ENCODE measurements at regions not wholly inside any gene's neighbourhood (a gene's known extent, or its start where the extent isn't known, plus 50 kb on each side); places are given as distances from the start of the nearest gene placed in this dataset.

DNA sequence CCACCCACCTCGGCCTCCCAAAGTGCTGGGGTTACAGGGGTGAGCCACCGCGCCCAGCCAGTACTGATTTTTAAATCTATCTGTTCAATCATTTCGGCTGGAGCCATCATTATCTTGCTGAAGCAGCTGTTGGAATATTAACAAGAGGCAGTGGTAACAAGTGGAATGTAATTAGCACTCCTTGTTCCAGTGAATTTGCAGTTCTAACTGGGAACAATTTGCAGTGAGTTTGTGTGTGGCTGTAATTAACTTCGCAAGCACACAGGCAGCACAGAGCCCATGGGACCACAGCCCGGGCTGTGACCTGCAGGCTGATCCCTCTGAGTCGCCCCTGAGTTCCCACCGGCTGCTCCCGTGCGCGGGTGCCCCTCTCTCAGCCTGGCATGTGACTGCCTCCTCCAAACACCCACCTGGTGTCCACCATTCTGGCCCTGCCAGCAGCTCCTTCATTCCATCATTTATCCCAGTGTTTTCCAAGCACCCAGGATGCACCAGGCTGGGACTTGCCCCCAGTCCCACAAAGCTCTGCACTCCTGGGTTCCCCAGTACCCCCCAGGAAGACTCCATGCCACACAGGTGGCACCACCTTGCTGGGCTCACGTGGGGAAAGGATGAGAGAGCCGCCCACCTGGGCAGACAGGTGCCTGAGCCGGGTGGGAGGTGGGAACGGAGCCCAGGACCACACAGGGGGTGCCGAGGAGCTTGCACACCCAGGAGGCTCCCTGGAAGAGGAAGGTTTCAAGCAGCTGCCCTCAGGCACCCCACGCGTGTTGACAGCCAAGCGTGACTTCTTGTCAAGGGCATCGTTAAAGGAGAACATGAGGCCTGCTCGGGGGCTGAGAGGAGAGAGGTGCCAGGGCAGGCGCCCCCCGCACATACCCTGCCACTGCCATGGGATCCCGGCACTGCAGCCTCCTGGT is 75.2 kb downstream of the YTHDF1 start:
- no peak for TF ChIP-seq FOXM1 (IDR thresholded peaks at IDR 0.05; ENCODE audit: borderline replicate concordance, low read depth)
- TF ChIP-seq ZBTB7A (IDR thresholded peaks at IDR 0.05; ENCODE audit: low read depth), result no peak
- TF ChIP-seq, protein P1, sequence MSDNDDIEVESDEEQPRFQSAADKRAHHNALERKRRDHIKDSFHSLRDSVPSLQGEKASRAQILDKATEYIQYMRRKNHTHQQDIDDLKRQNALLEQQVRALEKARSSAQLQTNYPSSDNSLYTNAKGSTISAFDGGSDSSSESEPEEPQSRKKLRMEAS (IDR thresholded peaks at IDR 0.05), result no peak
- no peak for TF ChIP-seq TEAD4 (IDR thresholded peaks at IDR 0.05)
- TF ChIP-seq, protein P2, sequence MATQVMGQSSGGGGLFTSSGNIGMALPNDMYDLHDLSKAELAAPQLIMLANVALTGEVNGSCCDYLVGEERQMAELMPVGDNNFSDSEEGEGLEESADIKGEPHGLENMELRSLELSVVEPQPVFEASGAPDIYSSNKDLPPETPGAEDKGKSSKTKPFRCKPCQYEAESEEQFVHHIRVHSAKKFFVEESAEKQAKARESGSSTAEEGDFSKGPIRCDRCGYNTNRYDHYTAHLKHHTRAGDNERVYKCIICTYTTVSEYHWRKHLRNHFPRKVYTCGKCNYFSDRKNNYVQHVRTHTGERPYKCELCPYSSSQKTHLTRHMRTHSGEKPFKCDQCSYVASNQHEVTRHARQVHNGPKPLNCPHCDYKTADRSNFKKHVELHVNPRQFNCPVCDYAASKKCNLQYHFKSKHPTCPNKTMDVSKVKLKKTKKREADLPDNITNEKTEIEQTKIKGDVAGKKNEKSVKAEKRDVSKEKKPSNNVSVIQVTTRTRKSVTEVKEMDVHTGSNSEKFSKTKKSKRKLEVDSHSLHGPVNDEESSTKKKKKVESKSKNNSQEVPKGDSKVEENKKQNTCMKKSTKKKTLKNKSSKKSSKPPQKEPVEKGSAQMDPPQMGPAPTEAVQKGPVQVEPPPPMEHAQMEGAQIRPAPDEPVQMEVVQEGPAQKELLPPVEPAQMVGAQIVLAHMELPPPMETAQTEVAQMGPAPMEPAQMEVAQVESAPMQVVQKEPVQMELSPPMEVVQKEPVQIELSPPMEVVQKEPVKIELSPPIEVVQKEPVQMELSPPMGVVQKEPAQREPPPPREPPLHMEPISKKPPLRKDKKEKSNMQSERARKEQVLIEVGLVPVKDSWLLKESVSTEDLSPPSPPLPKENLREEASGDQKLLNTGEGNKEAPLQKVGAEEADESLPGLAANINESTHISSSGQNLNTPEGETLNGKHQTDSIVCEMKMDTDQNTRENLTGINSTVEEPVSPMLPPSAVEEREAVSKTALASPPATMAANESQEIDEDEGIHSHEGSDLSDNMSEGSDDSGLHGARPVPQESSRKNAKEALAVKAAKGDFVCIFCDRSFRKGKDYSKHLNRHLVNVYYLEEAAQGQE (IDR thresholded peaks at IDR 0.05; ENCODE audit: low read depth), result no peak
- TF ChIP-seq EP300 (IDR thresholded peaks at IDR 0.05; ENCODE audit: borderline replicate concordance), result no peak
- no peak for TF ChIP-seq TAF1 (IDR thresholded peaks at IDR 0.05; ENCODE audit: low read depth)
